Renal cortical epithelial cell (primary cell): ENCODE measurements at regions not wholly inside any gene's neighbourhood (a gene's known extent, or its start where the extent isn't known, plus 50 kb on each side); places are given as distances from the start of the nearest gene placed in this dataset.
"Not testable (repeated sequence)": the region's sequence is repeated elsewhere in the genome, so short reads cannot be mapped to it uniquely, and the experiment has no call there.

ENCODE experiments used
- DNase-seq: peaks from one replicate; pipeline ENCODE4 v3.0.0-alpha.2; 2011; ENCODE audit warnings: low read depth

DNA sequence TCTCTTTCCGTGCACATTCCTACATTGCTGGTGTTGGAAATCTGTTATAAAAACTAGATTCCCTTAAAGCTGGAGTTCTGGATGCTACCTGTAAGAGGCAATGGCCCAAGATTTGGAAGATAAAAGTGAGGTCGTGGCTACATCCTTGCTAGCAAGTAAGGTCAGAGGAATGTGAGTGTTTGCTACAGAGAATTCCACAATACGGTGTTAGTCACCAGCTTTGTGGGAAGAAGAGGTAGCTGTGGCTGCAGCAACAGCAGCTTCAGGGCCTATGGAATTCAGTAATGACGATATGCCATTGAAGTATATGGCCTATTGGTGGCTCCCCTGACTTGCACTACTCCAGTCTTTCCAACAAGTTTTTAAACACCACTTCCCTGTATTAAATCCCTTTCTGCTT lies 227.7 kb upstream of the TMEM260 start:
- DNase-seq: peak; percentile 72

DNA sequence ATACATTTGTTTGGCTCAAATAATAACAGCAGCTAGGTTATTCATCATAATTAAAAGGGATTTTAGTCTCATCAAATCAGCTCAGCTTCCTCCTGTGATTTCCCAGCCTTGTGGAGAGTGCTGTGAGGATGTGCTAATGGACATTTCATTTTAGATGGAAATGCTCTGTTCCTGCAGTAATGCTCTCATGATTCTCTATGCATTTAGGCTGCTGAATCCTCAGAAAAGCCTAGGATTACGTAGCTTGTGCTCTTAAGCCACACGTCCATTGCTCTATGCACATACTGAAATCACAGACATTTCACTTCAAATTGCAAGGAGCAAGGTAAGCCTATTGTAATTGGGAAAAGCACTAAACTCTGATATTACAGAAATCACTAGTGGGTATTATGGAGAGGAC lies 226.6 kb upstream of the TMEM260 start:
- DNase-seq: no peak

DNA sequence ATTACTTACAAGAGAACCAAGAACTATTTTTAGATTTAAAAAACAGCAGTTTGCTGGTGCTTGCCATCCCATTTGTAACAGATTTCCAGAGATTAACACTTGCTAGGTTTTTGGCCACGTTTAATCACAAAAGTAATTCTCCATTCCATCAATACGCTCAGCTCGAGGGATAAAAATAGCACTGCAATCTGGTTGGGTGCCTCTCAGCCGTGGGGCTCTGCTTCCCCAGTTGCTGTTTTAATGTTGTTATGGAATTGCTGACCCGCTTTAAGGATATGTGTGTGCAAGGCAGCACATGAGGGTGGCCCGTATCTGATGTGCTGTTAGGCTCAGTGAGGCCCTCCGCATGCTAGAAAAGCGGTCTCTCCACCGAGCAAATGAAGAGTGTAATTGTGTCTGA lies 222.2 kb upstream of the TMEM260 start:
- DNase-seq: no peak

DNA sequence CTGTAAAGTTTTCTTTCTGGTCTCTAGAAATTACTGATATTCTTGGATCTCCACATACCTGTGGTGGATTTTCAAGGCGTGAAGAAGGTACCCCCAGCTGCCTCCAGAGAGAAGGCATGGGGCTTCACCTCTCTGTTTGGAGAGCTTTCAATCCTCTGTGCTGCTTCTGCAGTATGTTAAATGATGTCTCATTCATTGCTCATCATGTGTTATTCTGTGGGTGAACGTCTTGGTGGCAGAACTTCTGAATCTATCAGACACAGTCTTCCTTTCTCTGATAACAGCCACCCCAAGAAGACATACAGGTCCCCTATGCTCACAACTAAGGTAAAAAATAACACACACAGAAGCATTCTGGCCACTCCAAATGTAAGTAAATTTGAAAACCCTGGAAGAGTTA lies 221.3 kb upstream of the TMEM260 start:
- no peak for DNase-seq

DNA sequence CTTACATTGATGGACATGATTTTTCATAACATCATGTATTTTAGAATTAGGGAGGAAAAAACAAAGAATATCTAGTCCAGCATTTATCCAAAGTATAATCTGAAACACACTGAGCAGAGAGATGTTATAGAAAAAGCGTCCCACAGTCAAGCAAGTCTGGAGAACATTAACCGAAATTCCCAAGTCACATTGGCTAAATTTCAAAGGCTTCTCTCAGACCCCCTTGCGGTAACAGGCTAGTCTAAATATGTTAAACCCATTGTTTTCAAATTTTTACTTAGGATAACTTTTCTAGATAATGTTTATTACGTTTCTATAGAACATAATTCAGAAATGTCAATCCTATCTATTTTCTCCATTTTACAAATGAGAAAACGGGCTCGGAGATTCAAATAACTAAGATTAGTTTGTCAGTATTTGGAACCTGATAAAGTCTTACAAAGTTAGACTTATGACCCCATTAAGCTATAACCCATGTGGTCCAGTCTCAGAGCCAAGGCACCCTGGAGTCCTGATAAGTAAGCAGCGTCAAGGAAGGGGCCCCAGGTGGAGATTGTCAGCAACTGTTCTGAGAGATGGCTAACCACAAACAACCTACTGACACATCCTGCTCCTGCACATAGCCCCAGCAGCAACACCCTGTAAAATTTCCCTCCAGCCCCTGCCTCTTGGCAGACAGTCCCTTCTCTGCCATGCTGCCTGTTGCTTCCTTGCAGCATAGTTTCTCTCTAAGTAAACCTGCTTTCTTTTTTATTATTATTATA lies 220.6 kb upstream of the TMEM260 start:
- no peak for DNase-seq

DNA sequence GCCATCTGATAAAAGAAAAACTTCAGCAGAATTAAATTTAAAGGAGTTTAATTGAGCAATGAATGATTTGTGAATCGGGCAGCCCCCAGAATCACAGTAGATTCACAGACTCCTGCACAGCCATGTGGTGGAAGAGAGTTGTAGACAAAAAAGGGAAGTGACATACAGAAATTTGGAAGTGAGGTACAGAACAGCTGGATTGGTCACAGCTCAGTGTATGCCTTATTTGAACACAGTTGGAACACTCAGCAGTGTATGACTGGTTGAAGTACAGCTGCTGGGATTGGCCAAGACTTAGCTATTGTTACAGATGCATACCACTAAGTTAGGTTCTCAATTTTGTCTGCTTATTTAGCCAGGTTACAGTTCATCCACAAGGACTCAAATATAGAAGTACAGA lies 213.9 kb upstream of the TMEM260 start:
- DNase-seq: not testable (repeated sequence)

DNA sequence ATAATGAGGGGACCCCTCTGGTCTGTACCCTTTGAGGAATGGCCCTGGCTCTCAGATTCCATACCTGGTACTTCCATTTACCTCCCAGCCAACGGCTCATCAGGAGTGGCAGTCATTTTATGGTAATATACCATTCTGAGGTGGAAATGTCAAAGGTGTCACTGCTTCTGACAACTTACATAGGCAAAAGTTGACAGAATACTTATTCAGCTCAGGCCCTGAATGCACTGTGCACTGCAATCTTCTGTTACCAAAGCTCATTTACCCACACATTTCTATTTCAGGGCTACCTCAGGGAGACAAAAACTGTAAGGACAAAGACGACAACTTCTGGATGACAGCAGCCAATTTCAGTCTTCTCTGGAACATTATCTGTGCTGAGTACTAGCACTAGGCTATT lies 212.2 kb upstream of the TMEM260 start:
- DNase-seq: no peak

DNA sequence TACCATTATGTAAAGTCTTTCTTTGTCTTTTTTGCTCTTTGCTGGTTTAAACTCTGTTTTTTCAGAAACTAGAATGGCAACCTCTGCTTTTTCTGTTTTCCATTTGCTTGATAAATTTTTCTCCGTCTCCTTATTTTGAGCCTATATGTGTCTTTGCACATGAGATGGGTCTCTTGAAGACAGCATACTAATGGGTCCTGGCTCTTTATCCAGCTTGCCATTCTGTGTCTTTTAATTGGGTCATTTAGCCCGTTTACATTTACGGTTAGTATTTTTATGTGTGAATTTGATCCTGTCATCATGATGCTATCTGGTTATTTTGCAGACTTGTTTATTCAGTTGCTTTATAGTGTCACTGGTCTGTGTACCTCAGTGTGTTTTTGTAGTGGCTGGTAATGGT lies 207.9 kb upstream of the TMEM260 start:
- no peak for DNase-seq

DNA sequence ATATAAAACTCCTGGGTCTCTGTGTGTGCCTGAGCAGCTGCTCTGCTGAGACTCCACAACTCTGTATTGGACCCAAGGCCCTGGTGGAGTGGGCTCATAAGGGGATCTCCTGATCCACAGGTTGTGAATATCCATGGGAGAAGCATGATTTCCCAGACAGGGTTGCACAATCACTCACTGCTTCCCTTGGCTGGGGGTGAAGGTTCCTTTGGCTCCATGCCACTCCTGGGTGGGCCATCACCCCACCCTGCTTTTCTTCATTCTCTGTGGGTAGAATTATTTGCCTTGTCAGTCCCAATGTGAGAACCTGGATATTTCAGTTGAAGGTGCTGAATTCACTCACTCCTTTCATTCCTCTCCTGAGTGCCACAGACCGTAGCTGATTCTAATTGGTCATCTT lies 205.2 kb upstream of the TMEM260 start:
- peak; percentile 76 for DNase-seq

DNA sequence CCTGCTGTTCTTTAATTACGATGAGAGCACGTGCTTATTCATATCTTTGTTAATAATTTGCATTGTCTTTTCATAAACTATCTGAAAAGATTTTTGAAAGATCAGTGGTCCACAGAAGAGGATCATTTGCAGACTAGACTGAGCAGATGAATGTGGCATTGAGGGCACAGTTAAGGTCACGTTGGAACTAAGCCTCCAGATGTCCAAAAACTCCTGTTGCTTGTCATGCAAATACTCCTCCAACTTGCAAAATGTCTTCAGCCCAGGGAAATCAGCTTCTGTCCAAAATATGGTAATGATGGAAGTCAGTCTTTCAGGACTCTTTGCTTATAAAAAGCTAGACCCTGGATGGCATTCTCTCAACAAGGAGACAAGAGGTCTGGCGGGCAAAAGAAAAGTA lies 201.6 kb upstream of the TMEM260 start:
- no peak for DNase-seq

DNA sequence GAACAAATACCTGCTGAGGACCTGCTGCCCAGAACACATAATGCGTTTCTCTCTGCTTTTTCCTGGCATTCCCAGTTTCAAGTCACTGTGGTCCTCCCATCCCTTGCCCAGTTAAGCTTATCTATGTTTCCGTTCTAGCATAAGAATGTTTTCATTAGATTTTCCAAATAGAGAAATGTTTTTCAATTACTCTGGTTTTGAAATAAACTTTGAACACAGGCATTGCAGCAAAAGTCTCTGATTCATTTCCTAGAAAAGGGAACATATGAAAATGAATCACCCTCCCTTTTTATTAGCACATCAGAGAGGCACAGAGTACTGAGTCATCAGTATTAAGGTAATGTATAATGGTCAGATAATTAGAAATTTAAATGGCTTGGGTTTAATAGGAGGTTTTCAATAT lies 201.1 kb upstream of the TMEM260 start:
- peak; percentile 93 for DNase-seq

DNA sequence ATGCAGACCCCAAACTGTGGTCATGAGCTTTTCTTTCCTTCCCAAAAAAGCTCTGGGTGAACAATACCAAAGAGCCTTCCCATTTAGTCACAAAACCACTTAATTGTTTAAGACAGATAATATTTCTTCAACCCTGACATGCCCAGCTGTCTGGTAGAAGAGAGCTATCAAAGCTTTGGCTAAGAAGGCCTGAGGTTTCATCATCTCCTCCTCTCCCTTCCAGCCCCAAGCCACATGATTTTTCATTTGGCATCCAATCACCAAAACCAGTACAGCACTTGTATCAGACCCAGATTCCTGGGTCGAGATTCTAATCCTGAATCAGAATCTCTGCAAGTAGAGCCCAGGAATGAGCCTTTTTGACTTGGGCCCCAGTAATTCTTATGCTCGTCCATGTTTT lies 199.6 kb upstream of the TMEM260 start:
- peak; percentile 59 for DNase-seq

DNA sequence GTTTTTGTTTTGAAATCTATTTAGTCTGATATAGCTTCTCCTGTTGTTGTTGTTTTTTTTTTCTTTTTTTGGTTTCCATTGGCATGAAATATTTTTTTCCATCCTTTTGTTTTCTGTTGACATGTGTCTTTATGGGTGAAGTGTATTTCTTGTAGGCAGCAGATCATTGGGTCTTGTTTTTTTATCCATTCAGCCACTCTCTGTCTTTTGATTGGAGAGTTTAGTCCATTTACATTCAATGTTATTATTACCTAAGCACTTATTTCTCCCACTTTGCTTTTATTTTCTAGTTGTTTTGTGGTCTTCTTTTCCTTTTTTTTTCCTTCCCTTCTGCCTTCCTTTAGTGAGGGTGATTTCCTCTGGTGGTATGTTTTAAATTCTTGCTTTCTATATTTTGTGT lies 193.6 kb upstream of the TMEM260 start:
- DNase-seq: no peak

DNA sequence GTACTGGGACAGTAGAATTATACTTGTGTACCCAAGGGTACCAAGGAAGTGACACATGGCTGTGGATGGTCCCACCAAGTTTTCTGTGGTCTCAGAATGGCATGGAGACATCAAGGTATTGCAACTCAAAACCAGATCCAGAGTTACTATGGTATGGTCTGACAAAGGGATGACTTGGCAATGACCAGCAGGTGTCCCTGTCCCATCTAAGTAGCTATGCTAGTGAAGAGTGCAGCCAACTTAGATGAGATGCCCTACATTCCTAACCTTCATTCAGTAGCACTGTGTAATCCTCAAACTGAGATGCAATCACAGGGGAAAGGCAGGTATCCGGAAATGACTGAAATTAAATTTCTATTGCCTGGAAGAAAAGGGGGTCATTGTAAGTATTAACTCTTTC lies 188.7 kb upstream of the TMEM260 start:
- no peak for DNase-seq

DNA sequence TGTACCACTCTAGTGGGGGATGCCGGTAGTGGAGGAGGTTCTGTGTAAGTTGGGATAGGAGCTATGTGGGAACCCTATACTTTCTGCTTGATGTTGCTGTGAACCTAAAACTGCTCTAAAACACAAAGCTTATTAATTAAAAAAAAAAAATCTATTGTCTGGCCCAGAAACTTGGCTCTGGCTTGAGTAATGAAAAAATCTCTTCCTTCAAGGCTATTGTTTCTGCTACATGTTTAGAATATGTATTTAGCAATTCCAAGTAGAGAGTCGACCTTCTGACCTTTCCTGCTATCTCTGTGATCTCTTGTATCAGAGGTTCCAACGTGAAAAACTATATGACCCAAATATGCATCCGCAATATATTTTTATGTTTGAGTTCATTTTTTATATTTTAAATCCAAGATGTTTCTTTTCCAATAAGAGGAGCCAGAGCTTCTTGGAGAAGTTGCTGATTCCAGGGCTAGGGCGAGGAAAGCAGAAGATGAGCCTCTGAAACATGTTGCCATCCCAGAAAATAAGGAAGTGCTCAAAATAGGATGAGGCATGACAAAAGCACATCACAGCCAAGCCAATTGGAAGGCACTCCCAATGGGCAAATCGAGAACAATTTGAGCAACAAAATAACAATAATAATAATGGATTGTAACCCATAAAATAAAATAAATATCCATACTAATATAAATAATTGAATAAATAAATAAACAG lies 184.6 kb upstream of the TMEM260 start:
- DNase-seq: no peak

DNA sequence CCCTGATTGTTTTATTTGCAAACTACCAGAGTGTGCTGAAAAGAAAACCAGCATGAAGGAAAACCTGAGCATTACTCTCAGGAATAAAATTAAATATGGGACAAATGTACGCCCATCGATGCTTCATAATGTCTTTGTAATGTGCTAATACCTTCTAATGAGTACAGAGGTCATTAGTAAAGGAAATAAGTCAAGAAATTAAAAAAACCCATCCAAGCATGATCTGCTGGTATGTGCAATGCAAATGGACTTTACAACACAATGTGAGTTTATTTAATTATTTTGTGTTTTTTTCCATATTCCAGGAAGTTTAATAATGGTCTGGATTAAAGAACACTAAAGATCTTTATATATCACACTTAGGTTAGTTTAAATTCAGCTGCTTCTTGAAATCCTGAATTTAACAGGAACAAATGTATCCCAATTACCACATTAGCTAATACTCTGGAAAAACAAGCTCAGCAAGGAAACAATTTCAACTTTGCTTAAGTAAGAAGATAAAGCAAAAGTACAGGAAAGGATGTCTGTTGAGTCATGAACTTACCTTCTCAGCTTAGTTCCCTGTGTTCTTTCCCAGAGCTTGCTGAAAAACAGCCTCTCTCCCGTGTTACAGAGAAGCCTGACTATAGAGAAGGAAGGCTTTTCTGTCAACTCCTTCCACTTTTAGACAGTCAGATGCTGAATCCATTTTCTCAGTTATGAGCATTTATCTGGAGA lies 179.3 kb upstream of the TMEM260 start:
- DNase-seq: peak; percentile 41

DNA sequence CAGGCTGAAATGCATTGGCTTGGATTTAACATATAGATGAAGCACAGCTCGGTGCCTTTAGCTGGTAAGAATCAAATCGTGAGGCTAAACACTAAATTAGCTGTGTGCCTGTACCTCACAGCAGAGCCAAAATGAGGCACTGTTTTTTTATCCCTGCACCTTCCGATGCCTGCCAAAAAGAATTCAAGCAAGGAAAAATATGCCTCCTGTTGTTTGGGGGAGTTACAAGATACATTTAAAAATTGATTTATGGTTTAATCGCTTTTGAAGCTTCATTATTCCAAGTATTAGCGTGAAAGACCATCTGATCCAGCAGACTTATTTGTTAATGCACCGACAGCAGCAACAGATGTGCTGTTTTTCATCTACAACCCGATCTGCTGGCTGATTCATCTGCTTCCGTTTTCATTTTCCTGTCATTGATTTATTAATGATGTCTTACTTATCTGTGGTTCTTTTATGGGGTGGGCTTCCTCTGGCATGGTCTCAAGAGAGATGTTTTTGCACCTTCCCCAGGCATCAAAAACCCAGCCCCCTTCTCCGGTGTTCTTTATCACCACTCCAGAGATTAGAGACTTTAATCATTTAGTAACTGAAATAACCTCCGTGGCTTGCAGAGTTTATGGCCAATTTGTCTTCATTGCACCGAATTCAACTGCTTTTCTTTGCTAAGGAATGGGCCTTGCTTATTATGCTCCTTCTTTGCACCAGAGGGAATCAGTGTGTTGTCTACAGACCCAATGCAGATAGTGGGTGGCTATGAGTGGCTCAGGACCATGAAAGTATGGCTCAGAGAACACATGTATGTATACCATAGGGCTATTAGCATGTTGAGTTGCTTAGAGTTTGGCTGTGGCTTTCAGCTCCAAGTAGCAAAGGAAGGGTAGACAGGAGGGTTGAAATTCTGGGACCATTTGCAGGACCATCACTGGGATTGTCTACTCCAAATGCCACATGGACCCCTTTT lies 166.8 kb upstream of the TMEM260 start:
- no peak for DNase-seq

DNA sequence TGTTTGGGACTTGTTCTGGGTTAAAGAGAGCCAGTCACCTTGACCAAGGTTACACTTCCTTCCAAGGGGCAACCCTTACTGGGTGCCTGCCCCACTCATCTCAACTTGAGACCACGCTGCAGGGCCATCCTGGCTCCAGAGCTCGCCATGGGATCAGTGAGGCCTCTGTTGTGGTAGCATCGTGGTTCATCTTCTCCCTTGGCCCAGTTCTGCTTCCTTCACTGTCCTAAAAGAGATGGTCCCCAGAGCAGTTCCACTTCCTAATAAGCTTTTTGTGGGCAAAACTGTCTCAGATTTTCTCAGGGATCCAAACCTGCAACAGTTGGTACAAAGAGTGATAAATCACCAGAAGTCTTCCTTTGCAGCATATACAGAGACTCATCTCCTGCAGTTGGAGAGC lies 165.9 kb upstream of the TMEM260 start:
- DNase-seq: no peak

DNA sequence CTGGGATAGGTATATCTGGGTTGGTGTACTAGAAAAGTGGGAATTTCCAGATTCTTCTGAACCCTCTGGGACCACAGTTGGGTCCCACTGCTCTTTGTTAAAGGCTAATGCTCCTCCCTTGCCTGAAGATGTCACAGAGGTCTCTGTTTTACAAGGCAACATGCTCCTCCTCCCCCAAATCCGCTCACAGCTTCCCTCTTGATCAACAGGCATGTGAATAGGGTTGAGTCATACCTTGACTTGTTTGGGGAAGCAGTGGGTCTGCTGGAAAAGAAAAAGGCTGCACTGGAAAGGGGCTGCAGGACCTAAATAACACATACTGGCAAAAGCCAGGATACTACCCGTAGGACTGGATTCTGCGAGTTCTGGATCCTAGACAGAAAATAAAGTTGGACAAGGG lies 165.4 kb upstream of the TMEM260 start:
- DNase-seq: no peak

DNA sequence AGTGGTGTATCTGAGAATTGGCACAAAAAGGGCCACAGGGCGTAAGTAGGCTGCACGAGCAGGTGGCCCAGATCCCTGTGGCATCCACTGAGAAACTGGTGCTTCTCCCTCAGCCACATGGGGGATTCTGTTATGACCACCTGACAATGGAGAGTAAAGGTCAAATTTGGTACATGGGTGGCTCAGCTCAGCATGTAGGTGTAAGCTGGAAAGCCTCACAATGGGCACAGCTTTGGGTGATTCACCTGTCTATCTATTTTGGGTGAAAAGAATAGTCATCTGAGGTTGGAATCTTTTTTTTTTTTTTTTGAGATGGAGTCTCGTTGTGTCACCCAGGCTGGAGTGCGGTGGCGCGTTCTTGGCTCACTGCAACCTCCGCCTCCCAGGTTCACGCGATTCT lies 163.4 kb upstream of the TMEM260 start:
- DNase-seq: no peak

DNA sequence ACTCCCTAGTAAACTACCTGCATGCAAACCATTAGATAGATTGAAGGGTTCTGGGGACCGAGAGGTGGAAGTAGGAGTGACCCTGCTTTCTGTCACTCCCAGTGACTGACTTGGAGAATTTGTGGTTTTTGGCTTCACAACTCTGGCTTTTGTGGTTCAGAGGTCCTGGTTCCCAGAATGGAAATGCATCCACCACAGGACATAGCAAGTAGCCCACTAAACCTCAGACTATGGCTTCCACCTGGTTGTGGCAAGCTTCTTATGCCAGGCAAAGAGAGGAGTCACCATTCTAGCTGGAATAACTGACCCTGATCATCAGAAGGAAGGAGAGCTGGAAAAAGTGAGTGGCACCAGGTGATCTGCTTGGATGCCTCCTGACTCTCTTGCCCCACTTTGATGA lies 162.4 kb upstream of the TMEM260 start:
- DNase-seq: peak; percentile 57

DNA sequence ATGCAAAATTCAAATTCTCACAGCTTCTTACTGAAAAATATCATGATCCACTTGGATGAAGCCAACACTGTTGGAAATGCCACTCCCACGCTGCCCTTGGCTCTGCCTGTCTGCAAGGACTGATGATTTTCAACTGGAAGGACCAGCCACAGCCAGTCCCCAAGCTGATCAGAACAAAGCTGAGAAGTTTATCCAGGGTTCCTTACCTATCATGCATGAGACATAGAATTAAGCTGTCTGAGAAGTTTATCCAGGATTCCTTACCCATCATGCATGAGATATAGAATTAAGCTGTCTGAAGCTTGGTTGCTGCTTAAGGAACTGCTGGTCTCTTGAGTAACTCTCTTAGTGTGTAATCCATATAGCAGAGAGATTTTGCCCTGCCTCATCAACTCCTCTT lies 159.8 kb upstream of the TMEM260 start:
- DNase-seq: no peak
